ENCODE measurements at regions not wholly inside any gene's neighbourhood (a gene's known extent, or its start where the extent isn't known, plus 50 kb on each side); places are given as distances from the start of the nearest gene placed in this dataset.

DNA sequence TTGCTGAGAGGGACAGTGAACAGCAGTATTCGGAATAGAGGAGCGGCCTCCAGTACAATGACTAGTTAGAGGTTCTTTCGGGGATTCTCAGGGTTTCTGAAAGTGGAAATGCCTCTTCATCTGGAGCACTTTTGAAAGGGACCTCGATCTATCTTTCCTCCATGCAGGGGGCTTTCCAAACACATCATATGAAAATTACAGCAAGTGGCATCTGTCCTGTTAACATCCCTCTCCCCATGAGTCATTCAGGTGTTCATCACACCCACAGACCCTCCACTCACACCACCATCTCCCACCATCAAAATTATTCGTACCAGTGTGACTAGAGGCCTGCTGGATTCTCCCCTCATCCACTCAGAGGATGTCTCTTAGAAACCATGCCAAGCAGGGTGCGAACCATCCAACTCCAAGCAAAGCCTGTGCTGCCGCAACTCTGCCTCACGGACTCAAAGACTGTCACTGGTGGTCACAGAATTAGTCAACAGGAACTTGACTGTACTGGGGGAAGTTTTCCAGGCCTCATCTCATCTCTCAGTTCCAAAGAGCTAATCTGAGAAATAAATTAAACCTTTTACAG, 211.1 kb downstream of the MRPL39 start:
- no peak overlapping the region for H3K18ac ChIP-seq (ENCODE audit: extremely low read depth, low read length)
- H3K4me3 ChIP-seq (ENCODE audit: extremely low read depth in 1 of 4, insufficient read depth in 2 of 4, low read depth in 3 of 4, low read length in 4 of 4): no peak overlapping the region
- no peaks in the 10 kb centered on the region for H4K20me1 ChIP-seq (replicated peaks in 1 of 2; ENCODE audit: control insufficient read depth in 1 of 2, insufficient read depth in 2 of 2, low read length in 2 of 2)
- no peak overlapping the region for H3K23ac ChIP-seq (ENCODE audit: insufficient read length)
- H2AK5ac ChIP-seq (ENCODE audit: low read depth, low read length): no peak overlapping the region
- H3K27me3 ChIP-seq (replicated peaks in 1 of 4; ENCODE audit: control insufficient read depth in 3 of 4, extremely low read depth in 1 of 4, insufficient read depth in 3 of 4, low read length in 3 of 4): no peaks in the 10 kb centered on the region
- no peak for DNase-seq (ENCODE audit: low read depth in 1 of 2, low spot score in 2 of 2)
- H3K4ac ChIP-seq (replicated peaks; ENCODE audit: insufficient read length, low read depth, low read length): no peak overlapping the region
- no peak overlapping the region for H3K4me2 ChIP-seq (ENCODE audit: insufficient read depth in 1 of 2, low read depth in 2 of 2, low read length in 2 of 2)
- 0 out of 4 replicates have a peak, but pooled peaks cover 0 to 2% of the 10 kb centered on the region in 2 experiments for H3K9me3 ChIP-seq (ENCODE audit: insufficient read depth in 2 of 2, low read depth in 1 of 2, low read length in 1 of 2)
- H2BK12ac ChIP-seq (ENCODE audit: low read depth, low read length): no peak overlapping the region
- no peaks in the 10 kb centered on the region for H3K79me1 ChIP-seq (ENCODE audit: low read depth, low read length)
- H3K4me1 ChIP-seq (replicated peaks in 1 of 4; ENCODE audit: control insufficient read depth in 3 of 4, insufficient read depth in 4 of 4, low read length in 3 of 4): no peaks in the 10 kb centered on the region
- no peak overlapping the region for H2BK20ac ChIP-seq (ENCODE audit: low read length)
- H2BK15ac ChIP-seq (ENCODE audit: low read length): no peak overlapping the region
- no peak overlapping the region for H3K27ac ChIP-seq (ENCODE audit: low read depth, low read length)
- no peaks in the 10 kb centered on the region for H3K23me2 ChIP-seq (ENCODE audit: low read depth, low read length)
- no peak overlapping the region for H4K5ac ChIP-seq (ENCODE audit: insufficient read length, low read depth, low read length)
- POLR2A ChIA-PET (ENCODE audit: partially characterized antibody): no interaction called here
- no peak for TF ChIP-seq JUND (IDR thresholded peaks at IDR 0.05; ENCODE audit: low read length)
- TF ChIP-seq CTBP2 (IDR thresholded peaks at IDR 0.05; ENCODE audit: borderline replicate concordance, insufficient read depth, insufficient read length, low read length): no peak
- no peak for TF ChIP-seq TBP (IDR thresholded peaks at IDR 0.05; ENCODE audit: low read depth, low read length)
- TF ChIP-seq SP1 (IDR thresholded peaks at IDR 0.05; ENCODE audit: low read depth, low read length): no peak
- TF ChIP-seq CHD2 (IDR thresholded peaks at IDR 0.05; ENCODE audit: low read length): no peak
- TF ChIP-seq TCF12 (IDR thresholded peaks at IDR 0.05; ENCODE audit: low read depth, low read length): no peak
- TF ChIP-seq SIRT6 (IDR thresholded peaks at IDR 0.05; ENCODE audit: low read length): no peak
- no peak for TF ChIP-seq YY1 (IDR thresholded peaks at IDR 0.05; ENCODE audit: low read depth, low read length)
- no peak for TF ChIP-seq POLR2AphosphoS5 (IDR thresholded peaks at IDR 0.05; ENCODE audit: low read depth, low read length)
- no peak for TF ChIP-seq GABPA (IDR thresholded peaks at IDR 0.05; ENCODE audit: borderline replicate concordance, insufficient read depth, low read length)
- no peaks in the 10 kb centered on the region for H3K79me2 ChIP-seq (ENCODE audit: control insufficient read depth in 1 of 2, insufficient read depth in 2 of 2, low read length in 2 of 2)
- H3K14ac ChIP-seq (ENCODE audit: insufficient read length): no peak overlapping the region
- H2BK5ac ChIP-seq (ENCODE audit: low read depth, low read length): no peak overlapping the region
- no peak overlapping the region for H4K8ac ChIP-seq (ENCODE audit: extremely low read depth, insufficient read depth, low read length)
- H4K91ac ChIP-seq (replicated peaks; ENCODE audit: insufficient read length, low read length): no peak overlapping the region
- H2BK120ac ChIP-seq (replicated peaks; ENCODE audit: low read depth, low read length): no peak overlapping the region
- H3K56ac ChIP-seq (replicated peaks; ENCODE audit: insufficient read length, low read depth, low read length): no peak overlapping the region
- CTCF ChIA-PET (ENCODE audit: partially characterized antibody): interaction anchor here (1.1 kb wide), 1 partner anchor 10 kb away, joined by 3 read pairs; no protein-coding TSS in a partner anchor
- 90% methylated on average over 8 of the region's 8 CpGs; no CpG with 5 or more reads in 1 of the 2 experiments for WGBS, 2 experiments (ENCODE audit: extremely low coverage in 1 of 2, insufficient coverage in 1 of 2, insufficient read length in 1 of 2, insufficient replicate concordance in 2 of 2, low coverage in 1 of 2, low lambda C conversion rate in 2 of 2, missing lambda C conversion rate in 1 of 2)
- no peaks in the 10 kb centered on the region; a peak in 1 of 8 replicates for H3K36me3 ChIP-seq (ENCODE audit: control insufficient read depth in 2 of 4, insufficient read depth in 4 of 4, low read length in 3 of 4)
- 0 out of 2 replicates have a peak overlapping the region, but pooled peaks have one; percentile 11 for H2AFZ ChIP-seq (ENCODE audit: low read length)
- FAIRE-seq: no peak
- H3K9ac ChIP-seq (replicated peaks in 1 of 4; ENCODE audit: extremely low read depth in 1 of 4, low read depth in 3 of 4, low read length in 3 of 4): no peak overlapping the region
